Hepatocyte (in vitro differentiated cells): ENCODE measurements at regions not wholly inside any gene's neighbourhood (a gene's known extent, or its start where the extent isn't known, plus 50 kb on each side); places are given as distances from the start of the nearest gene placed in this dataset.

Experiments used
- CTCF ChIP-seq: fragments of 200-600 bp; sonication (generic); IDR thresholded peaks from 2 replicates; pipeline ENCODE4 v1.5.1; 2016; ENCODE audit warnings: antibody characterized with exemption, mild to moderate bottlenecking; ENCODE audit not compliant: poor library complexity
- EZH2 ChIP-seq: fragments of 200-600 bp; sonication (generic); IDR thresholded peaks from 2 replicates; pipeline ENCODE4 v1.6.1; 2016; ENCODE audit warnings: antibody characterized with exemption, mild to moderate bottlenecking, borderline replicate concordance
- EZH2phosphoT487 ChIP-seq: fragments of 200-600 bp; sonication (generic); IDR thresholded peaks from one replicate; pipeline ENCODE4 v1.6.1; 2018; ENCODE audit warnings: antibody characterized with exemption, mild to moderate bottlenecking, low read depth, moderate library complexity; ENCODE audit not compliant: unreplicated experiment, severe bottlenecking

DNA sequence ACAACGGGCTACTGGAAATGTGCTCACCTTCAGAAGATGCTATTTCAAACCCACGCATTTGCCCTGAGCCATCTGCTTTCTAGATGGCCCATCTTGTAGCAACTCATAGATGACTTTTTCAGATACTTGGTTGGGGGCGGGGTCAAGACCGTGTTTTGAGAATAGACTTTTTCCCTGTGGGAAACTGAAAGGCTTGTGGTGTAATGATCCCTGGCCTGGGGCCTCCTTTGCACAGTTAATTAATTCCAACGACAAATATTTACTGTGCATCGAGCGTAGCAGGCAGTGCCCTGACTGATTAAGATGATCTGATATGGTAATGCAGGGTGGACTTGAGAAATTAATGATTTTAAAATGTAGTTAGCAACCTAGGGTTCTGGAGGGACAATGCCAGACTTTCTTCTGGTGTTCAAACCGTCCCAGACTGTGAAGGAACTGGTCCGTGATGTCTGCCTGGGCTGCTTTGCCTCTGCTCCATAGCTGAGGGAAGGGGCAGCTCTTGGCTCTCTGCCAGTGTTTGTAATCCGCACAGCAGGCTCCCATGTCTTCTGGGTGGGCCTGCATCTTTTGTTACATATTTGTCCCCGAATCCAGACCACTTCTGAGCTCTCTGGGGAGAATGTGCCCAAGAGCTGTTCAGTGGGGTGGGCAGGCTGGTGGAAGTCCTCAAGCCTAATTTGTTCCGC is 84.8 kb downstream of the ADAMTS15 start:
- no peak for TF ChIP-seq CTCF
- no peak for TF ChIP-seq EZH2
- no peak for TF ChIP-seq EZH2phosphoT487
